Hypothalamus (tissue), 51 donors: ENCODE measurements at regions not wholly inside any gene's neighbourhood (a gene's known extent, or its start where the extent isn't known, plus 50 kb on each side); places are given as distances from the start of the nearest gene placed in this dataset.

Experiments
- DNase-seq, 51 donors: peaks; one replicate each; lab custom pipeline; 2025; lab: John Stamatoyannopoulos, UW

- no peak for DNase-seq
Measured at GRCh38 chr9:126123927-126124326, 202.7 kb upstream of the MVB12B start.

- DNase-seq, result no peak
Measured at GRCh38 chr9:126125177-126125576, 201.5 kb upstream of the MVB12B start.

GRCh38 chr9:126125577-126125976 is 201.1 kb upstream of the MVB12B start:
- no peak for DNase-seq

DNA sequence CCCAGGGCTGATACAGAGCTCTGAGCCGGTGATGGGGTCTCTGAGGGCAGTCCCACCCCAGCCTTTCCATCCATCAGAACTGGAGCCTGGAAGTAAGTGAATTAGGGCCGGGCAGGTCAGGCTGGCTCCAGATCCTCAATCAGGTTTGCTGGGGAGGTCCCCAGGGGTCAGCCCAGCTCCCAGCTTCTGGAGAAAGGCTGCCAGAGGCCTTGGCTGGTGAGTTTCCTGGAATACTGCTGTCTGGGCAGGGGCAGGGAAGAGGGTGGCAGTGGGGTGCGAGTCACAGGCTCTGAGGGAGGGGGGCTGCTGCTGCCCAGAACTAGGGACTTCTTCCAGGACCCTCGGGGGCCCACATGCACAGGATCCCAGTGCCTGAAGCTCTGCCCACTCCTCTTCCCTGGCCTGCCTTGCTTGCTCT is 200.6 kb upstream of the MVB12B start:
- no peak for DNase-seq

- no peak for DNase-seq
Measured at GRCh38 chr9:126126807-126127206, 199.8 kb upstream of the MVB12B start.

DNA sequence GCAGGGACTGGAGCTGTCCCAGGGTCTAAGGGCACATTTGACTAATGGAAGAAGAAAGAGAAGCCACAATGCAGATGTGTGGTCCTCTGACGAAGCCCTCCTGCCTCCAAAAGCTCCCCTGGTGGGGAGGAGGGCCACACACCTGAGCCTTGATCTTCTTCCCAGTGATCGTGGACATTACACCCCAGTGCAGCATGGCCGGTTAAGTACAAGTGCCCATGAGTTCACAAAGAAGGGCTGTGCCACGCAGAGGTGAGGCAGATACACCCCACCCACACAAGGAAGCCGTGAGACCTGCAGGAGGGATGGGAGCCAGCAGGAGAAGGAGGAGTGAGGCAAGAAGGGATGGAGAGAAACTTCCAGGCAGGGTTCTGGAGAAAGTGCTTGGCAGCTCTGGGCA is 199.0 kb upstream of the MVB12B start:
- no peak for DNase-seq

- no peak for DNase-seq
Measured at GRCh38 chr9:126128494-126129142, 198.0 kb upstream of the MVB12B start.

DNA sequence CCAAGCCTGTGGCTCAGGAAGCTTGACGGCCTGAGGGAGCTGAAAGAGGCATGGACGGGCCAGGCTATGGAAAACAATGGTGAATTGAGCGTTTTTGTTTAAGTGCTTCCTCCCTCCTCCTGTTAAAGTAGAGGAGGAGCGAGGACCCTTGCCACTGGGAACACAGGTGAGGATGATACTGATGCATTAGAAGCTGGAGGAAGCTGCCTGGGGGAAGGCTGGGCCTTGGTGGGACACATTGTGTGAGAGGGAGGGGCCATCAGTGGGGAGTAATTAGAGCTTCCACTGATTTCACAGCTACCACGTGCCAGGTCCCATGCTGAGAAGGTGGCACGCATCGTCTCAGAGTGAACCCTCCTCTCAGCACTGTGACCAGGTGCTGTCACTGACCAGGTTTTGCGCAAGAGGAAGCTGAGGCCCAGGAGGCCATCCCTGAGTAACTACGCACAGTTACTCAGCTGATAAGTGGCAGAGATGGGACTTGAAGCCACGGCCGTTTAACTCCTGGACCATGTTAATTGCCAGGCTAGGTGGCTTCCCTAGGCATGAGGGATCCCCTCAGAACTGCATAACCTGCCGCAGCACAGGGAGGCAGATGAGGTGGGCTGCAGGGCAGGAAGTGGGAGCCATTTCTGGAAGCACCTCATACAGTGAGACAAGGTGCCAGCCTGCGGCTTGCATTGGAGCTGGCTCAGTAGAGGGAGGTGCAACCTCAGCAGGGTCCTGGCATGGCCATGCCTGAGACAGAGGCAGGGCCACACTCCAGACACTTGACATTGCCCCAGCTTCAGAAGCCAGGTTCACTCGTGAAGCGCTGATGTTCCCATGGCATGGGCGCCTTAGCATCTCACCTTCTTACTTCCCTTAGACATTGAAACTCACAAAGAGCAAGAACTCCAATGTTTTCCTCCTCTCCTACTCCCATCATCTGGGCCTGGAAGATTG is 195.3 kb upstream of the MVB12B start:
- DNase-seq, result no peak

- DNase-seq, result no peak
Measured at GRCh38 chr9:126132746-126133145, 193.9 kb upstream of the MVB12B start.

GRCh38 chr9:126144196-126144595 is 182.4 kb upstream of the MVB12B start:
- DNase-seq, result no peak

GRCh38 chr9:126144603-126145456 is 181.8 kb upstream of the MVB12B start:
- DNase-seq, result no peak

DNA sequence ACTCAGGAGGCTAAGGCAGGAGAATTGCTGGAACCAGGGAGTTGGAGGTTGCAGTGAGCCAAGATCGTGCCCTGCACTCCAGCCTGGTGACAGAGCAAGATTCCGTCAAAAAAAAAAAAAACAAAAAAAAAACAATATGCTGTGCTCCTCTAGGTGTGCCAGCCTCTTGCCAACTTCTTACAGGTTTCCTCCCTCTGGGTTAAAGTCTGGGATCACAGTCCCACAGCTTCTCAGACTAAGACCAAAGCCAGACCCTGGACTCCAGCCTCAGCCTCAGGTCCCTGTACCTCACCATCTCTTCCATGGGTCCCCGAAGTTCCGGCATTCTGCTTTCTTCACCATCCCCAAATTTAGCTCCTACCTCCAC is 180.8 kb upstream of the MVB12B start:
- no peak for DNase-seq

DNA sequence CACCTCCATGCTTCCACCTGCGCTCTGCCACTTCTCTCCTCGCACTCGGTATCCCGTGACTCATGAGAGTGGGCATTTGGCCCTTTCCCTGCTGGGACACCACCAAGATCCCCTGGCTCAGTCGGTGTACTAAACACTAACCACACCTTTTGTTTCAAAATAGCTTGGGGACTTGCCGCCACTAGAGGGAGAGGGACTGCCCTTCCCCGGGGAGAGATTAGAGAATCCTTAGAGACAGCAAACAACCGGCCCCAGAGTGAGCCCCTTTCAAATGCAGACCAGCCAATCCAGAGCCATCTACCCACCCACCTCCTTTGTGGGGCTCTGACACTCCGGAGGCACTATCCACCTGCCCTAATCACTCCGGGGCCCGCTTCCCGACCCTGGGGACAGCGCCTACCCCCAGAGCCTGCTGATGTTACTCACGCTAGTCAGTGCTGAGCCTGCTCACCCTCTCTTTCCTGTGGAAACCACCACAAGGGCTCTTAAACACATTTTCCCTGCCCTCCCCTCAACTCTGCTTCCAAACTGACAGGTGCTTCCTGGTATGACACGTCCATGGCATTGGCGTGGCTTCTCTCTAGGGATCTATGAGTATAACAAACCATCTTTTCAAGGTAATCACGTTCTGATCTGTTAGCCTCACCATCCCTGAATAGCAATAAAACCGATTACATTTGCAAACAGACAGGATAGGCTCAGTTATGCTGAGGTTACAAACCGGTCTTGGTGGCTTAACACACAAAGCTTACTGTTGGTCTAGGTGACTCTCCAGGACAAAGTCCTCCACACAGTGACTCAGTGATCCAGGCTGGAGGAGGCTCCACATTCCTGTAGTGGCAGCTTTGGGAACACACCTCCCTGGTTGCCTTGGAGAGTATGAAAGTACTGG is 180.1 kb upstream of the MVB12B start:
- DNase-seq, result no peak

DNA sequence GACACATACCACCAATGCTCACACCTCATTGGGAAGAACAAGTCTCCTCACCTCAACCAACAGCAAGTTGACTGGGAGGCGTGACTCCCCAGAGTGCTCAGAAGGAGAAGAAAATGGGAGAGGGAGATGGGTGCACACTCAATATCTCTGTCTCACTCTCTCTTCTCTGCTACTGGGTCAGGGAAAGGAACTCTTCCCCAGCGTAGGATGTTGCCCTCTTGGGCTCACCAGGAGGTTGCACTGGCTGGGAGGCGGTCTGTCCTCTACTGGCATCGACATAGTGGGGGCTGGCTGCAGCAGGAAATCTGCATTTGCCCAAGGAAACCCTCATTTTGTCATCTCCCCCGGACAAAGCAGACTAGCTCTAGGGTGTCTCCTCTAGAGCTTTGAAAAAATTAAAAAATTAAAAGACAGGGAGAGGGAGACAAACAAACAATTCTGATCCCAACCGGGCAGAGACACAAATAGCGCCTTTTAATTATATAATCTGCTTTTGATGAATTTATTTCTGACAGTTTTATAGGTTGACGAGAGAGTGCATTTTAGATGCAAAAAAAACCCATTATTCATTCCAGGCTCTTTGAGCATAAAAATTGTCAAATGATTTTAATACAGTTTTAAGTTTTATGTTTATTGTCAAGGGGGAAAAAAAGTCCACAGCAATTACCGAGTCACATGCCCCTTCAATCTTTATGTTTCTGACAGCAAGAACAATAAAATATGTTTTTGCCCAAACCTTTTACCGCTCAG is 179.3 kb upstream of the MVB12B start:
- no peak for DNase-seq

GRCh38 chr9:126147936-126148870 is 178.4 kb upstream of the MVB12B start:
- DNase-seq, result no peak

DNA sequence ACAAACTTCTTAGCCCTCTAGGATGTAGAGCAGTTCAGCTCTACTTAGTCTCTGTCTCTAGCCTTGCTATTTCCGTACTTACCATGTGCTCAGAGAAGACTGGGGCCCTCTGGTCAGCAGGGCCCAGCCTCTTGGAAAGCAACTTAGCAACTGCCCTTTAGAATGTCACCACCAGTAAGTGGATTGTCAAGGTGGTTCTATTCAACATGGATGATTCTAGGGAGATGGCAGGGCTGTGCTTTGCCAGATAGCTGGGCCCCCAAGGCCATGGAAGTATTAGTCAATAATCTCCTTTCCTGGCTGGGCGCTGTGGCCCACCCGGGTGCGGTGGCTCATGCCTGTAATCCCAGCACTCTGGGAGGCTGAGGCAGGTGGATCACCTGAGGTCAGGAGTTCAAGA is 177.6 kb upstream of the MVB12B start:
- DNase-seq, result no peak

DNA sequence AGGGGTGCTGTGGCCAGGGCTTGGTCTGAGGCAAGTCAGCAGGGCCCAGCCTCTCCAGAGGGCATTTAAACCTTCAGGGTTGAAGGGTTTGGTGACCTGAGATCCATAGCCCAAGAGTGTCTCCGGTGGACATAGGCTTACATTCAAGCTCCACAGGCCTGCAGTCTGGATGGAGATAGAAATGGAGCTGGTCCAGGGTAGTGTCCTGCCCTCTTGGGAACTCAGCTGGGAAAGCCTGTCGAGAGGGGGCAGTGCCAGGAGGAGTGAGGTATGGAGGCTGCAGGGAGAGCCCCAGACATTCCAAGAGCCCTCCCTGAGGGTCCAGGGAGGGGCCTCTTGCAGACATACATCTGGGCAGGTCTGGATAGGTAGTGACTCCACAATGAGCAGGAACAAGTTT is 177.0 kb upstream of the MVB12B start:
- no peak for DNase-seq

DNA sequence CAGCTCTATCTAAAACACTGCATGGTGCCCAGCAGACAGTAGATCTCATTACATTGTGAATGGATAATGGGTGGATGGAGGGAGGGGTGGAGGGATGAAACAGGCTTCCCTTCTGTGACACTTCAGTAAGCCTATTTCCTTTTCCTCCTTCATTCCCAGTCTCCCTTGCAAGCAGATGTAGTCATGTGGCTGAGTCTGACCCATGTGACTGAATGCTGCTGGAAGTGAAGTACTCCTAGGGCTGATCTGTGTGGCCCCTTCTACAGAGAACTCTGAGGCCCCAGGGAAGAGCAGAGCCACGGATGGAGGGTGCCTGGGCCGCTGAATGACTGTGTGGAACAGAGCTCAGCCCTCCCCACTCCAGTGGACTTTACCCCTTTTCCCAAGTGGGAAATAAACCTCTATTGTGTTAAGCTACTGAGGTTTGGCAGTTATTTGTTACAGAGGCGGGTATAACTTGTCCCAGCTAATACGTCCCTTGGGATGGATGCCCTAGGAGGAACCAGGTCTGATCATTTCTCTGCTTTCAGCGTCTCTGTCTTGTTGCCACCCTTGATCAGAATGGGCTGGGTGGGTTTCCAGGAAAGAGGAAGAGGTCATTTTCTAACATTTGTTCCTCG is 176.1 kb upstream of the MVB12B start:
- DNase-seq, result no peak
